Trophoblast cell (in vitro differentiated cells and primary cell): ENCODE measurements at regions not wholly inside any gene's neighbourhood (a gene's known extent, or its start where the extent isn't known, plus 50 kb on each side); places are given as distances from the start of the nearest gene placed in this dataset.

Experiments
- DNase-seq, 2 donors: peaks; one replicate each; pipeline ENCODE4 v3.0.0-alpha.2; 2016
- H2AFZ ChIP-seq: 2 replicates; pipeline ENCODE4 v1.6.1; 2013; ENCODE audit warnings: low read length, moderate library complexity, mild to moderate bottlenecking; ENCODE audit not compliant: insufficient read depth, poor library complexity
- H2AK5ac ChIP-seq: 2 replicates; pipeline ENCODE4 v1.6.1; 2013; ENCODE audit warnings: mild to moderate bottlenecking, low read length
- H2BK120ac ChIP-seq: 2 replicates; pipeline ENCODE4 v1.6.1; 2013; ENCODE audit warnings: low read length, mild to moderate bottlenecking, moderate library complexity; ENCODE audit not compliant: insufficient read depth, poor library complexity
- H2BK12ac ChIP-seq: 2 replicates; pipeline ENCODE4 v1.6.1; 2013; ENCODE audit warnings: mild to moderate bottlenecking, low read length, moderate library complexity
- H2BK5ac ChIP-seq: 2 replicates; pipeline ENCODE4 v1.6.1; 2013; ENCODE audit warnings: low read length, low read depth, moderate library complexity, mild to moderate bottlenecking; ENCODE audit not compliant: poor library complexity
- H3K14ac ChIP-seq: 2 replicates; pipeline ENCODE4 v1.6.1; 2013; ENCODE audit warnings: mild to moderate bottlenecking, low read length
- H3K18ac ChIP-seq: 2 replicates; pipeline ENCODE4 v1.6.1; 2013; ENCODE audit warnings: mild to moderate bottlenecking, low read length
- H3K23ac ChIP-seq: 2 replicates; pipeline ENCODE4 v1.6.1; 2013; ENCODE audit warnings: low read length
- H3K27ac ChIP-seq: 2 replicates; pipeline ENCODE4 v1.5.1; 2013; ENCODE audit warnings: low read depth, mild to moderate bottlenecking, inconsistent platforms, low read length, moderate library complexity
- H3K27me3 ChIP-seq: 2 replicates; pipeline ENCODE4 v1.6.1; 2013; ENCODE audit warnings: inconsistent platforms, mild to moderate bottlenecking, low read length, moderate library complexity; ENCODE audit not compliant: insufficient read depth
- H3K36me3 ChIP-seq, 2 experiments: 1 replicate in 1 of 2; 2 replicates in 1 of 2; pipeline ENCODE4 v1.6.1; 2013; ENCODE audit warnings: low read length in 2 of 2, mild to moderate bottlenecking in 2 of 2, moderate library complexity in 1 of 2; ENCODE audit not compliant: insufficient read depth in 2 of 2, control insufficient read depth in 1 of 2
- H3K4ac ChIP-seq: 2 replicates; pipeline ENCODE4 v1.6.1; 2013; ENCODE audit warnings: low read depth, mild to moderate bottlenecking, low read length, moderate library complexity
- H3K4me1 ChIP-seq, 2 experiments: 1 replicate in 1 of 2; 2 replicates in 1 of 2; pipeline ENCODE4 v1.6.1; 2013; ENCODE audit warnings: low read length in 2 of 2, mild to moderate bottlenecking in 2 of 2, moderate library complexity in 1 of 2; ENCODE audit not compliant: insufficient read depth in 2 of 2, control insufficient read depth in 1 of 2
- H3K4me2 ChIP-seq: 2 replicates; pipeline ENCODE4 v1.6.1; 2013; ENCODE audit warnings: inconsistent platforms, mild to moderate bottlenecking, low read length, moderate library complexity
- H3K4me3 ChIP-seq: 2 replicates; pipeline ENCODE4 v1.5.1; 2013; ENCODE audit warnings: mild to moderate bottlenecking, low read depth, low read length, inconsistent platforms
- H3K79me1 ChIP-seq: one replicate; pipeline ENCODE4 v1.6.1; 2013; ENCODE audit warnings: low read length
- H3K79me2 ChIP-seq: 2 replicates; pipeline ENCODE4 v1.6.1; 2013; ENCODE audit warnings: low read length, mild to moderate bottlenecking; ENCODE audit not compliant: control insufficient read depth, insufficient read depth, poor library complexity
- H3K9ac ChIP-seq: 2 replicates; pipeline ENCODE4 v1.6.1; 2013; ENCODE audit warnings: mild to moderate bottlenecking, low read length
- H3K9me3 ChIP-seq: 2 replicates; pipeline ENCODE4 v1.6.1; 2013; ENCODE audit warnings: low read depth, mild to moderate bottlenecking, control low read depth, inconsistent platforms, low read length; ENCODE audit not compliant: insufficient read depth
- H4K12ac ChIP-seq: 2 replicates; pipeline ENCODE4 v1.6.1; 2013; ENCODE audit warnings: low read depth, mild to moderate bottlenecking, low read length, moderate library complexity
- H4K8ac ChIP-seq: 2 replicates; pipeline ENCODE4 v1.6.1; 2013; ENCODE audit warnings: low read depth, mild to moderate bottlenecking, low read length, moderate library complexity
- H4K91ac ChIP-seq: one replicate; pipeline ENCODE4 v1.6.1; 2013; ENCODE audit warnings: low read depth, mild to moderate bottlenecking, low read length, moderate library complexity
- WGBS: extraction: QIAGEN DNeasy Blood & Tissue Kit; methylation state at CpG from one replicate; pipeline ENCODE4 v1.1.7; 2013; ENCODE audit warnings: missing lambda C conversion rate; ENCODE audit not compliant: insufficient read length, insufficient coverage; ENCODE audit errors: extremely low coverage; 5-methylcytosine and 5-hydroxymethylcytosine counted together

- no peak overlapping the region for H4K8ac ChIP-seq
- no peak overlapping the region for H4K91ac ChIP-seq
- H2BK120ac ChIP-seq: no peak overlapping the region
- WGBS: no CpG with 5 or more reads among the region's 17 CpGs
- no peak overlapping the region for H3K9ac ChIP-seq
- H2AFZ ChIP-seq: no peak overlapping the region
- no peak overlapping the region for H3K4me2 ChIP-seq
- H3K79me1 ChIP-seq: no peaks in the 10 kb centered on the region
- no peak for DNase-seq
- no peak overlapping the region for H4K12ac ChIP-seq
- H3K18ac ChIP-seq: no peak overlapping the region
- H3K4me1 ChIP-seq: no peaks in the 10 kb centered on the region
- no peaks in the 10 kb centered on the region for H3K79me2 ChIP-seq
- no peak overlapping the region for H3K14ac ChIP-seq
- H3K9me3 ChIP-seq: peaks cover 3% of the 10 kb centered on the region
- no peak overlapping the region for H3K4ac ChIP-seq
- H3K27me3 ChIP-seq: no peaks in the 10 kb centered on the region
- no peak overlapping the region for H3K23ac ChIP-seq
- no peak overlapping the region for H3K27ac ChIP-seq
- no peaks in the 10 kb centered on the region for H3K36me3 ChIP-seq
- H2AK5ac ChIP-seq: no peak overlapping the region
- H2BK12ac ChIP-seq: no peak overlapping the region
- H2BK5ac ChIP-seq: no peak overlapping the region
- no peak overlapping the region for H3K4me3 ChIP-seq
Measured at GRCh38 chr16:86382067-86382773, 128.1 kb upstream of the FOXF1 start.

GRCh38 chr16:86382774-86383407 is 127.4 kb upstream of the FOXF1 start:
- H3K4me1 ChIP-seq: no peaks in the 10 kb centered on the region
- DNase-seq: no peak
- peaks cover 3% of the 10 kb centered on the region for H3K9me3 ChIP-seq
- H3K4me3 ChIP-seq: no peak overlapping the region
- no peak overlapping the region for H4K12ac ChIP-seq
- H3K14ac ChIP-seq: no peak overlapping the region
- H2BK12ac ChIP-seq: no peak overlapping the region
- H3K36me3 ChIP-seq: no peaks in the 10 kb centered on the region
- no peak overlapping the region for H3K9ac ChIP-seq
- no peaks in the 10 kb centered on the region for H3K79me1 ChIP-seq
- H2AK5ac ChIP-seq: no peak overlapping the region
- no peak overlapping the region for H4K8ac ChIP-seq
- no peak overlapping the region for H2BK120ac ChIP-seq
- no CpG with 5 or more reads among the region's 15 CpGs for WGBS
- H2AFZ ChIP-seq: no peak overlapping the region
- H3K4ac ChIP-seq: no peak overlapping the region
- no peak overlapping the region for H3K18ac ChIP-seq
- H3K27me3 ChIP-seq: no peaks in the 10 kb centered on the region
- H3K27ac ChIP-seq: no peak overlapping the region
- no peak overlapping the region for H2BK5ac ChIP-seq
- H3K79me2 ChIP-seq: no peaks in the 10 kb centered on the region
- no peak overlapping the region for H3K4me2 ChIP-seq
- H4K91ac ChIP-seq: no peak overlapping the region
- H3K23ac ChIP-seq: no peak overlapping the region

GRCh38 chr16:86383488-86384262 is 126.7 kb upstream of the FOXF1 start:
- H2BK120ac ChIP-seq: no peak overlapping the region
- no peak overlapping the region for H3K18ac ChIP-seq
- no peak for DNase-seq
- no peak overlapping the region for H4K8ac ChIP-seq
- no peak overlapping the region for H3K23ac ChIP-seq
- H3K79me2 ChIP-seq: no peaks in the 10 kb centered on the region
- H3K4me2 ChIP-seq: no peak overlapping the region
- H2BK12ac ChIP-seq: no peak overlapping the region
- no peaks in the 10 kb centered on the region for H3K79me1 ChIP-seq
- no peak overlapping the region for H3K4ac ChIP-seq
- no peak overlapping the region for H3K4me3 ChIP-seq
- H2BK5ac ChIP-seq: no peak overlapping the region
- no peak overlapping the region for H3K9ac ChIP-seq
- H3K9me3 ChIP-seq: peaks cover 3% of the 10 kb centered on the region
- WGBS: no CpG with 5 or more reads among the region's 7 CpGs
- no peaks in the 10 kb centered on the region for H3K36me3 ChIP-seq
- no peak overlapping the region for H3K14ac ChIP-seq
- no peak overlapping the region for H4K91ac ChIP-seq
- H2AFZ ChIP-seq: no peak overlapping the region
- no peak overlapping the region for H4K12ac ChIP-seq
- H3K27ac ChIP-seq: no peak overlapping the region
- no peak overlapping the region for H2AK5ac ChIP-seq
- H3K27me3 ChIP-seq: no peaks in the 10 kb centered on the region
- H3K4me1 ChIP-seq: no peaks in the 10 kb centered on the region

GRCh38 chr16:86384263-86384649 is 126.1 kb upstream of the FOXF1 start:
- no peak overlapping the region for H4K91ac ChIP-seq
- H3K18ac ChIP-seq: no peak overlapping the region
- no peak overlapping the region for H3K23ac ChIP-seq
- no peak overlapping the region for H3K27ac ChIP-seq
- no peak overlapping the region for H2BK120ac ChIP-seq
- H3K4me1 ChIP-seq: no peaks in the 10 kb centered on the region
- no CpG with 5 or more reads among the region's 9 CpGs for WGBS
- no peak overlapping the region for H3K4ac ChIP-seq
- no peak overlapping the region for H3K4me2 ChIP-seq
- no peak overlapping the region for H2BK12ac ChIP-seq
- no peaks in the 10 kb centered on the region for H3K36me3 ChIP-seq
- no peak overlapping the region for H2AFZ ChIP-seq
- no peaks in the 10 kb centered on the region for H3K27me3 ChIP-seq
- no peak overlapping the region for H3K14ac ChIP-seq
- no peaks in the 10 kb centered on the region for H3K79me2 ChIP-seq
- peak overlapping the region; percentile 15 for H4K8ac ChIP-seq
- H3K9me3 ChIP-seq: peaks cover 3% of the 10 kb centered on the region
- H4K12ac ChIP-seq: no peak overlapping the region
- no peak overlapping the region for H3K4me3 ChIP-seq
- H3K79me1 ChIP-seq: no peaks in the 10 kb centered on the region
- H2BK5ac ChIP-seq: no peak overlapping the region
- no peak overlapping the region for H2AK5ac ChIP-seq
- no peak overlapping the region for H3K9ac ChIP-seq
- DNase-seq: no peak
